ENCODE measurements at regions not wholly inside any gene's neighbourhood (a gene's known extent, or its start where the extent isn't known, plus 50 kb on each side); places are given as distances from the start of the nearest gene placed in this dataset.

GRCh38 chr16:88312732-88313131 is 70.0 kb upstream of the ZNF469 start:
- intact Hi-C loops (cut with micrococcal nuclease): no loop called here
- WGBS (ENCODE audit: insufficient coverage): 94% methylated on average over 4 of the region's 10 CpGs
- Mint-ChIP-seq H3K4me3 (no peak overlapping the region), H3K4me1 (no peaks in the 10 kb centered on the region), H3K27me3 (peaks cover 13% of the 10 kb centered on the region), H3K9me3 (ENCODE audit: insufficient read depth) (peaks cover 9% of the 10 kb centered on the region), H3K27ac (no peak overlapping the region)
- Histone ChIP-seq H3K36me3 (replicated peaks in 1 of 2; ENCODE audit: control extremely low read depth in 1 of 2, control insufficient read depth in 1 of 2, extremely low read depth in 1 of 2, insufficient read depth in 2 of 2, low read length in 1 of 2) (no peaks in the 10 kb centered on the region), H3K4me2 (replicated peaks; ENCODE audit: low read depth, low read length, poor library complexity, severe bottlenecking) (no peak overlapping the region), H3K27me3 (replicated peaks in 1 of 4; ENCODE audit: control extremely low read depth in 1 of 4, control insufficient read depth in 3 of 4, insufficient read depth in 4 of 4, low read length in 3 of 4) (peaks cover 0 to 8% (median 0%) of the 10 kb centered on the region in 4 experiments), H3K9me3 (ENCODE audit: control extremely low read depth in 1 of 3, control insufficient read depth in 2 of 3, insufficient read depth in 1 of 3, low read length in 2 of 3) (peaks cover 0 to 10% (median 0%) of the 10 kb centered on the region in 3 donors), H2AFZ (ENCODE audit: insufficient read depth, low read depth, low read length, poor library complexity, severe bottlenecking) (no peak overlapping the region), H3K4me1 (ENCODE audit: control insufficient read depth in 2 of 2, insufficient read depth in 2 of 2, low read length in 2 of 2) (no peaks in the 10 kb centered on the region), H3K4me3 (ENCODE audit: control extremely low read depth in 1 of 5, extremely low read depth in 1 of 5, insufficient read depth in 1 of 5, low read depth in 2 of 5, low read length in 4 of 5) (no peak overlapping the region), H3K9ac (ENCODE audit: low read length) (no peak overlapping the region), H3K27ac (ENCODE audit: low read length in 2 of 2) (no peak overlapping the region), H4K20me1 (ENCODE audit: control insufficient read depth, insufficient read depth, low read length, poor library complexity, severe bottlenecking) (no peaks in the 10 kb centered on the region), H3K79me2 (ENCODE audit: control insufficient read depth, insufficient read depth, low read length) (no peaks in the 10 kb centered on the region)
- POLR2A ChIA-PET: no interaction called here
- TF ChIP-seq EZH2 (IDR thresholded peaks at IDR 0.05; ENCODE audit: borderline replicate concordance, insufficient read depth, low read depth, low read length, poor library complexity, severe bottlenecking): no peak
- TF ChIP-seq, protein P1, sequence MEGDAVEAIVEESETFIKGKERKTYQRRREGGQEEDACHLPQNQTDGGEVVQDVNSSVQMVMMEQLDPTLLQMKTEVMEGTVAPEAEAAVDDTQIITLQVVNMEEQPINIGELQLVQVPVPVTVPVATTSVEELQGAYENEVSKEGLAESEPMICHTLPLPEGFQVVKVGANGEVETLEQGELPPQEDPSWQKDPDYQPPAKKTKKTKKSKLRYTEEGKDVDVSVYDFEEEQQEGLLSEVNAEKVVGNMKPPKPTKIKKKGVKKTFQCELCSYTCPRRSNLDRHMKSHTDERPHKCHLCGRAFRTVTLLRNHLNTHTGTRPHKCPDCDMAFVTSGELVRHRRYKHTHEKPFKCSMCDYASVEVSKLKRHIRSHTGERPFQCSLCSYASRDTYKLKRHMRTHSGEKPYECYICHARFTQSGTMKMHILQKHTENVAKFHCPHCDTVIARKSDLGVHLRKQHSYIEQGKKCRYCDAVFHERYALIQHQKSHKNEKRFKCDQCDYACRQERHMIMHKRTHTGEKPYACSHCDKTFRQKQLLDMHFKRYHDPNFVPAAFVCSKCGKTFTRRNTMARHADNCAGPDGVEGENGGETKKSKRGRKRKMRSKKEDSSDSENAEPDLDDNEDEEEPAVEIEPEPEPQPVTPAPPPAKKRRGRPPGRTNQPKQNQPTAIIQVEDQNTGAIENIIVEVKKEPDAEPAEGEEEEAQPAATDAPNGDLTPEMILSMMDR (IDR thresholded peaks at IDR 0.05): no peak
- no peak for DNase-seq
- CTCF ChIA-PET: no interaction called here
- ATAC-seq (ENCODE audit: low read depth): no peak

DNA sequence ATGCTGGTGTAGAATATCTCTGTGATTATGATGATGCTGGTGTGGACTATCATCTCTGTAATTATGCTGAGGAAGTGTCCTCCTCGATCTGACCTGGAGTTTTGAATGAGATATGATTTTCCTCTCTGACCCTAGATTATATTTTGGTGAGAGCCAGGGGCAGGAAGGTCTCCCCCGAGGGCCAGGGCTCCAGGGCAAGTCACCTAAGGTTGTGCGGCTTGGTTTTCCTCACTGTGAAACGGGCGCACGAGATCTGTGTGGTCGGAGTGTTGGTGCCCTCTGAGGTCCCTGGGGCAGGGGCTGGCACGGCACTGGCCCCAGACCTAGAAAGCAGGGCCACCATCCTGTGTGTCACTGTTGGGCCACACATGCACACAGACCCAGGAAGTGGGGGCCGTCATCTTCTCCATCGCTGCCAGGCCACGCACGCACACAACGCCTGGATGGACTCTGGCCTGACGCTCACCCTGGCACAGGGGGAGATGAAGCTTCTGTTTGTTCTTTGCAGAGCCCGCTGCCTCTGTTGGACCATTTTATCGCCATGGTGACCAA is 67.7 kb upstream of the ZNF469 start:
- Histone ChIP-seq H3K27ac (ENCODE audit: low read length in 2 of 2) (no peak overlapping the region), H3K9ac (ENCODE audit: low read length) (no peak overlapping the region), H2AFZ (ENCODE audit: insufficient read depth, low read depth, low read length, poor library complexity, severe bottlenecking) (no peak overlapping the region), H3K4me1 (ENCODE audit: control insufficient read depth in 2 of 2, insufficient read depth in 2 of 2, low read length in 2 of 2) (no peaks in the 10 kb centered on the region), H3K4me2 (replicated peaks; ENCODE audit: low read depth, low read length, poor library complexity, severe bottlenecking) (no peak overlapping the region), H3K79me2 (ENCODE audit: control insufficient read depth, insufficient read depth, low read length) (no peaks in the 10 kb centered on the region), H3K9me3 (ENCODE audit: control extremely low read depth in 1 of 3, control insufficient read depth in 2 of 3, insufficient read depth in 1 of 3, low read length in 2 of 3) (peaks cover 0 to 10% (median 0%) of the 10 kb centered on the region in 3 donors), H4K20me1 (ENCODE audit: control insufficient read depth, insufficient read depth, low read length, poor library complexity, severe bottlenecking) (no peaks in the 10 kb centered on the region), H3K27me3 (replicated peaks in 1 of 4; ENCODE audit: control extremely low read depth in 1 of 4, control insufficient read depth in 3 of 4, insufficient read depth in 4 of 4, low read length in 3 of 4) (peaks cover 0 to 4% (median 0%) of the 10 kb centered on the region in 4 experiments), H3K36me3 (replicated peaks in 1 of 2; ENCODE audit: control extremely low read depth in 1 of 2, control insufficient read depth in 1 of 2, extremely low read depth in 1 of 2, insufficient read depth in 2 of 2, low read length in 1 of 2) (no peaks in the 10 kb centered on the region), H3K4me3 (ENCODE audit: control extremely low read depth in 1 of 5, extremely low read depth in 1 of 5, insufficient read depth in 1 of 5, low read depth in 2 of 5, low read length in 4 of 5) (no peak overlapping the region)
- intact Hi-C loops (cut with micrococcal nuclease): no loop called here
- H3K27ac Mint-ChIP-seq: no peak overlapping the region
- no peak for ATAC-seq (ENCODE audit: low read depth)
- peaks cover 9% of the 10 kb centered on the region for H3K9me3 Mint-ChIP-seq (ENCODE audit: insufficient read depth)
- DNase-seq: no peak
- ChIA-PET CTCF (no interaction called here), POLR2A (no interaction called here)
- WGBS (ENCODE audit: insufficient coverage): 84% methylated on average over 16 of the region's 16 CpGs
- peaks cover 9% of the 10 kb centered on the region for H3K27me3 Mint-ChIP-seq
- H3K4me1 Mint-ChIP-seq: no peaks in the 10 kb centered on the region
- no peak overlapping the region for H3K4me3 Mint-ChIP-seq
- TF ChIP-seq EZH2 (IDR thresholded peaks at IDR 0.05; ENCODE audit: borderline replicate concordance, insufficient read depth, low read depth, low read length, poor library complexity, severe bottlenecking): no peak
- TF ChIP-seq, protein P1 (IDR thresholded peaks at IDR 0.05): no peak
